ENCODE measurements at regions not wholly inside any gene's neighbourhood (a gene's known extent, or its start where the extent isn't known, plus 50 kb on each side); places are given as distances from the start of the nearest gene placed in this dataset.
"Not testable (repeated sequence)": the region's sequence is repeated elsewhere in the genome, so short reads cannot be mapped to it uniquely, and the experiment has no call there.

DNA sequence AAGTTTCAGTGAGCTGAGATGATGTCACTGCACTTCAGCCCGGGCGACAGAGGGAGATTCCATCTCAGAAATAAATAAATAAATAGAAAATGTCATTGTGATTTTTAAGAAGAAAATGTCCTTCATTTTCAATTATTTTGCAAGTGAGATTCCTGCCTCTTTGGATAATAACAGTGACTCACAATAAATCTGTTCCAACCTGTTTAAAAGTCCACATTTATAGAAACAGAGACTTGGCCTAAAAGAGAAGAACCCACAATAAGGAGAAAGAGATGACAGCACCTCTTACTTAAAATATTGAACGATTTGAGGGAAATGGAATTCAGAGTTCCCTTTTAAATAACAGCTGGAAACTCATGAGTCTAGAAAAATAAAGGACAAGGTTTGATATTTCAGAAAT is 373.4 kb upstream of the NOX3 start:
- DNase-seq (ENCODE audit: extremely low read depth in 1 of 2, low read depth in 1 of 2): no peak

DNA sequence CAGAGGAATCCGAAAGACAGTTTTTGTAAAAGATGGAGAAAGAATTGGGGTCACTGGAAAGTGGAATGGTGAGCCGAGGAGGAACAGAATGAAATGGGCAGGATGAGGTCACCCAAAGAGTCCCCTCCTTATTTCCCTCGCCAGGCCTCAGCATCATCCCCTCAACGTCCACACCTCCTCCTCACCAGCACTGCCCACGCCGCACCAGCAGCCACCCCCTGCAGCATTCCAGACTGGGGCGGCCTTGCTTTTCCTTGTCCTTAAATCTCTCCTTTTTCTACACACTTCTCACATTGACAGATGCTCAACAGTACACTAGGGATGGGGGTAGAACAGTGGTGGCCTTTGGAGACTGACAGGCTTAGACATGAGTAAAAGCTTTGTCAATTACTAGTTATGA is 363.1 kb upstream of the NOX3 start:
- DNase-seq (ENCODE audit: extremely low read depth in 1 of 2, low read depth in 1 of 2): no peak

DNA sequence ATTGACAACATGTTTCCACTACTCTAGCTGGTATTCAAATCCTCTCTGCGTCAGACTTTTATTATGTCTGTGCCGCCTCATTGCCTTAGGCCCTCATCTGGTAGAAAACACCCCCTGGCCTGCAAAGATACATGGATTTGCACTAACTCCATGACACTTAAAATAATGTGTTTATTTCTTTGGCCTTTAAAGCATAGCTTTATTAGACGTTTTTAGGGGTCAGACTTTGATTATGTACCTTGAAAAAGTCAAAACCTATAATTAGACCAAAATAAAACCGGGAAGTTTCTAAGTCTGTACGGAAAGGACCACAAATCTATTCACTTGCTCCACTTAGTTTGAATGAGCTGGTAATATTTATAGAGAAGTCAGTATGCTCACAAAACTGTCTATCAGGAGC is 357.9 kb upstream of the NOX3 start:
- DNase-seq (ENCODE audit: extremely low read depth in 1 of 2, low read depth in 1 of 2): no peak

DNA sequence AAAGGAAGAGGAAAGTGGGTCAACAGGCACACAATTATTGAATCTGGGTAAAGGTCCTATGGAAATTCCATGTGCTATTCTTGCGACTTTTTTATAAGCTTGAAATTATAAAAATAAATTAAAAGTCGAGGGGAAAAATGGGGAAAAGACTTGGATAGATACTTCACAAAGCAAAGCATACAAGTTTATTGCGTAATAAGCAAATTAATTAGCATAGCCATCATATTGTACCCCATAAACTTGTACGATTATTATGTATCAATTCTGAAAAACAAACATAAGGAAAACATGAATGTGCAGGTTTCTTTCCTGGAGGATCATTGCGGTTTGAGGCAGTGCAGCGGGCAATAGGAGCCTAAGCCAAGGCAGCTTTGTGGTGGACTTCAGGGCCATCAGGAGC is 351.6 kb upstream of the NOX3 start:
- no peak for DNase-seq (ENCODE audit: extremely low read depth in 1 of 2, low read depth in 1 of 2)

DNA sequence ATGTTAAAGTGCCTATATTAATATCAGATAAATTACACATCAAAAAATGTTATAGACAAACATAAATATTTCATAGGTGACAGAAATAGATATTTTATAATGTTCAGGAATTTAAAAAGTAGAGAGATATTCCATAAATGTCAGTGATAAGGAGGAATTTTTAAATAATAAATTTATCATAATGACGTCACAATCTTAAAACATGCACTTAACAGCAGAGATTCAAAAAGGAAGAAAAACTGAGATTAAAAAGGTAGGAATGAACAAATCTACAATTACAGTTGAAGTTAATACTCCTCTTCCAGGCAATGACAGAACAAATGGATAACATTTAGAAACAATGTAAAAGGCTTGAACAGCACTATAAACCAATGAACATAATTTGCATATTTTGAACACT is 345.4 kb upstream of the NOX3 start:
- DNase-seq (ENCODE audit: extremely low read depth in 1 of 2, low read depth in 1 of 2): no peak

DNA sequence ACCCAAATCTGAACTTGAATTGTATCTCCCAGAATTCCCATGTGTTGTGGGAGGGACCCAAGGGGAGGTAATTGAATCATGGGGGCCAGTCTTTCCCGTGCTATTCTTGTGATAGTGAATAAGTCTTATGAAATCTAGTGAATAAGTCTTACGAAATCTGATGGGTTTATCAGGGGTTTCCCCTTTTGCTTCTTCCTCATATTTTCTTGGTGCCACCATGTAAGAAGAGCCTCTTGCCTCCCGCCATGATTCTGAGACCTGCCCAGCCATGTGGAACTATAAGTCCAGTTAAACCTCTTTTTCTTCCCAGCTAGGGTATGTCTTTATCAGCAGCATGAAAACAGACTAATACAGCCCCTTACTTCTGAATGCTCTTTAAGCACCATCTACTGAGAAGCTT is 343.2 kb upstream of the NOX3 start:
- not testable (repeated sequence) for DNase-seq (ENCODE audit: extremely low read depth in 1 of 2, low read depth in 1 of 2)

DNA sequence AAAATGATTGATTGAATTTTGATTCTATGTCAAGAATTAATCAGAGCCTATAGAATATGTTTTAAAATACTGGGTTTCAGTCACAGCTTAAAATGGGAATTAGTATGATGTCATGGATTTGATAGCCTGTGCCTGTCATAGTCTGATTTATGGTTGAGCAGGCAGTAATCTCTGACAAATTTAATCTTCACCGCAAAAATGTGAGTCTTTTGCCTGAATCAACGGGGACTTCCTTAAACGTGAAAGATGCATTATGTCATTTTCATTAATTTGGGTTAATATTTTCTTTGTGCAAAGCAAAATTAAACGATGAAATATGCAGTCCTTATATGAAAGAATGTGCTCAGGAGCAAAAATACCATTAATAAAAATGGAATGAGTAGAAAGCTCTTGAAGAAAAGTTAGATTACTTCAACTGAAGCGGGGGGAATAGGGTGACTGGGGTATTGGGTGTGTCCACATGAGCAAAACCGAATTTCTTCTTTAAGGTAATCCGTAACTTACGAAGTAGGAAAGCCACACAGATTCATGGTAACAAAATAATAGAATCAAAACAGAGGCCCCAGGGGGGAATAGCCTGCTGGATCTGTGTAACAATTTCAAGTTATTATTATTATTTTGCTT is 339.6 kb upstream of the NOX3 start:
- DNase-seq (ENCODE audit: extremely low read depth in 1 of 2, low read depth in 1 of 2): no peak

DNA sequence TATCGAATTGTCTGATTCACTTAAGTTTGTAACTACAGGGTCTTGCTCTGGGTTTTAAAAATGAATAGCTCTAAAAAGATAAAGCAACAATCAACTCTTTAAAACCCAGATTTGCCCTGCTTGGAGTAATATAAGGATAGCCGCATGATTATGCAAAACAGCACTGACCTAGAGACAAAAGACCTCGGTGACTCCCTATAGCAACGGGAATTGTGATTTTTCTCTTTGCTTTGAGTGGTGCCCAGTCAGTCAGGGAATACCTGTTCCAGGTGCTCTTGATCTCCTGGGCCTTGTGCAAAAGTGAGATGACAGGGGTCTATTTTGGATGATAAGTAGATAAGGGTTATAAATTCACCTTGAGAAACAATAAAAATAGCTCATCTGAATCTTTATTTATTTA is 336.3 kb upstream of the NOX3 start:
- no peak for DNase-seq (ENCODE audit: extremely low read depth in 1 of 2, low read depth in 1 of 2)

DNA sequence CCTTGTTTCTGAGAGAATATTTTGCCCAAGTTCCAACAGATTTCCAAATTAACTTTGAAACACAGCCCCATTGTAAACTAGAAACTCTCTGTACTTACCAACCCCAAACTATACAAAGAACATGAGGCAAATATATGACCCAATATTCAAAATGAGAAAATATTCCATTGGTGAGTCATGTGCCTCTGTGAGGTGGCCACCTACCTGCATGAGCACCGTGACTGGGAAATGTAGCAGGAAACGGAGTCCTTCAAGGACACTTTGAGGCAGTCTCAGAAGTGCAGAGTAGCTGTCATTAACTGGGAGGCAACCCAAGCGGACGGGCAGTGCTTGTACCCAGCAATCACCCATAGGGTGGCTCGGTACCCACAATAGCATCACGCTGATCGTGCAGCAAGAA is 335.5 kb upstream of the NOX3 start:
- DNase-seq (ENCODE audit: extremely low read depth in 1 of 2, low read depth in 1 of 2): no peak

DNA sequence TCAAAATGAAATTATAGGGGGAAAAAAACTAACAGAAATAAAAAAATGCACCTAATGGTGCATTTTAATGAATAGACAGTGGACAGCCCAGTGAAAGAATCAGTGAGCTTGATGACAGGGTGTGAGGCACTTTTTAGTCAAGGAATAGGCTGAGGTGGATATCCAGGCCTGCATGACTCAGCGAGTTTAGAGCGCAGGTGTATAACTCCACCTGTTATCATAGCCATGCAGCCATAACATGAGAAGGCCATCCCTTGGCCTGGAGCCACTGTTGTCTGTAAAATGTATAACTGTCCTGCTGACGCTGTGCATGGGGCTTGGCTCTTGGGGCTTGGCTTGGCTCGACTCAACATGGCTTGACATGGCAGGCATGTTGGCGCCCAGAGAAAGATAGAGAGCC is 331.5 kb upstream of the NOX3 start:
- no peak for DNase-seq (ENCODE audit: extremely low read depth in 1 of 2, low read depth in 1 of 2)

DNA sequence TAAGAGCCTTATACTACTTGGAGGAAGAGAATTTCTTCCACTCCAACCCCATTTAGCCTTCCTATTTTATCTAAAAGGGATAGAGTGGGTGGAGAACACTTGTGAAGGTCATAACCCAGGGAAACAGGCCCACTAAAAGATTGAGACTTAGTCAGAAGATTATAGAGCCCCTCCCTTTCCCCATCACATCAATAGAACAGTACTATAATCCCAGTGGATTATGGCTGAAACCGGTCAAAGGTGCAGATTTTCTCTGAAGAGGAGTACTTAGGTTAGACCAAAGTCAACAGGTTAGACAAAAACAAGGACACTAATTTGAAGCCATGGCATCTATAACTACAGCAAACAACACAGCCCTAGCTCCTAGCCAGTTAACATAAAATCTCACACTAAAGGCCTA is 330.9 kb upstream of the NOX3 start:
- DNase-seq (ENCODE audit: extremely low read depth in 1 of 2, low read depth in 1 of 2): no peak

DNA sequence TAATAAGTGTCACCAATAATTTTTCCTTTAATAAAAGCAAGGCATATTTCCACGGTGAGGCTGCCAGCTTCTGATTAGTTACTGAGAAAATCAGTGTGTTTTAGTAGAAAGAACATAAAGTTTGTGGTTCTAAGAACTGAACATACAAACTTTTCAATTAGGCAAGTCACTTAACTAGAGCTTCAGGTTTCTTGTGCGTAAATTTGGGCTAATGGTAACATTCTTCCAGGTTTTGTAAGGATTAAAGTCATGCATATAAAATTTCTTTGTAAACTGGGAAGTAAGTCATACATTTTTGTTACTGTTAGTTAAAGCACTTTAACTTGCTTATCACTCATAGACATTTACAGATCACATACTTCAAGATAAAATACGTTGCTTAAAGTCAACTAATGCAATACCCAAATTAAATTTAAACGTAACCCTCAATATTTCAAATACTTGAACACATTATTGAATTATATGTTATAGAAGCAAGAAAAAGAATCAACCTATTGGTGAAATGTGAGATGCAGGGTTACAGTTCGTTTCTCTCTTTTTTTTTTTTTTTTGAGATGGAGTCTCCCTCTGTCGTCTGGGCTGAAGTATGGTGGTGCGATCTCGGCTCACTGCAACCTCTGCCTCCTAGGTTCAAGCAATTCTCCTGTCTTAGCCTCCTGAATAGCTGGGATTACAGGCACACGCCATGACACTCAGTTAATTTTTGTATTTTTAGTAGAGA is 327.3 kb upstream of the NOX3 start:
- no peak for DNase-seq (ENCODE audit: extremely low read depth in 1 of 2, low read depth in 1 of 2)

DNA sequence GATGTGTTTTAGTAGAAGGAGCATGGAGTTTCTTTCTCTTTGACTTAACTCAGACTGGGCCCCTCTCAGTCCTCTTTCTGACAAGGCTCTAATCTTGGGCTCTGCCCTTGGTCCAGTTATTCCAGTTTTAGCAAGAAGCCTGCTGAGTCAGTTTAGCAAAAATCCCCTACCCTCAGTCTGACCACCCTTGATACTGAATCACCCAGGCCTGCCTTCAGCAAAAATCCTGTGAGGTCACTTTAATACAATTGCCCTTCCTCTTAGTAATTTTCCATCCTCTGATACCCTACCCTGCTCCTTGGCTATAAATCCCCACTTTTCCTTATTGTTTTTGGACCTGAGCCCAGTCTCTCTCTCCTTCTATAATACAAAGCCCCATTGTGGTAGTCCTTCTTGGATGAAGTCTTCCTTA is 326.7 kb upstream of the NOX3 start:
- no peak for DNase-seq (ENCODE audit: extremely low read depth in 1 of 2, low read depth in 1 of 2)

DNA sequence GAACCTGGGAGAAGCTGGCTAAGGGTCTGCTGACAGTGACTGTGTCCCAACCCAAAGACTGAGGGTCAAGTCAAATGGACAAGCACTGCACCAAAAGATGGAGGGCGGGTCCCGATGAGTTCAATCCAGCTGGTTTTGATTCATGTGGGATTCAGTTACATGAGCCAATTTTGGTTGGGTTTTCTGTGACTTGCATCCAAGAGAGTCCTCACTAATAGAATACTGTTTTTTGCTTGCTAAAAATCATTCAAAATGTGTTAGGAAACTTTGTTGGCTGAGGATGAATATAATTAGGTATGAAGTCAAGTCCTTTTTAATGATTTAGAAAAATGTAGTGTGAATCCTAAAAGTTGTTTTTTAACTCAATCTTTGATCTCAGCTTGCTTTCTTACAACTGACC is 323.8 kb upstream of the NOX3 start:
- no peak for DNase-seq (ENCODE audit: extremely low read depth in 1 of 2, low read depth in 1 of 2)

DNA sequence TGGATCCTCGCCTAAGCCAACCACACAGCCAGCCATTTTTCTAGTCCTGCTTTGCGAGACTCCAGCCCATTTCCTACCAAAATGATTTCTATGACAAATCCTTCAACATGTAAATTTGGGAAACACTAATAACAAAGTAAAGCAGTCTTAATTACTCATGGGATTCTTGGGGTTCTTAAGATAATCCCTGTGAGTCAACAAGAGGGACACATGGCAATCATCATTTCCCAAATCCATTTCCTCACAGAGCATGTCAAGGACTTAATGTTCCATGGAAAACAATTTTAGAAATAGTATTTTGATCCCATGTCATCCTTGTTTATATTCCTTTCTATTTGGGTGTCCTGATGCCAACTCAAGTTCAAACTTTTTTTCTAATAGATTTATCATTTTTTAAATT is 322.7 kb upstream of the NOX3 start:
- DNase-seq (ENCODE audit: extremely low read depth in 1 of 2, low read depth in 1 of 2): no peak

DNA sequence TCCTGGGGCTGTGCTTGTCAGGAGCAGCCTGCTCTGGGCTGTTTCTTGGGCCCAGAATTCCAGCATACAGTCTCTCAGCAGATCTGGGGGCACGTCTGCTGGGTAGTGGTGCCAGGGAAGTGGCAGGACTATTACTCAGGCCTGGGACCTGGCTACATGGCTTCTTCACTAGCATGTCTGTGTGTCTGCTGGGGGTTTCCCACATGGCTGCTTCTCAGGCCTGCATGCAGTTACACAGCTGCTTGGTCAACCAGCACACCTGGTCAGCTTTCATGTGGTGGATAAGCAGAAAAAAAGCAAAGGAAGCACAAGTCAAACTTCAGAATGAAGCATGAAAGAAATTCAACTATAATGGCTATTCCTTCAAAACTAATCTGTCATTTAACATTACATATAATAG is 316.2 kb upstream of the NOX3 start:
- no peak for DNase-seq (ENCODE audit: extremely low read depth in 1 of 2, low read depth in 1 of 2)

DNA sequence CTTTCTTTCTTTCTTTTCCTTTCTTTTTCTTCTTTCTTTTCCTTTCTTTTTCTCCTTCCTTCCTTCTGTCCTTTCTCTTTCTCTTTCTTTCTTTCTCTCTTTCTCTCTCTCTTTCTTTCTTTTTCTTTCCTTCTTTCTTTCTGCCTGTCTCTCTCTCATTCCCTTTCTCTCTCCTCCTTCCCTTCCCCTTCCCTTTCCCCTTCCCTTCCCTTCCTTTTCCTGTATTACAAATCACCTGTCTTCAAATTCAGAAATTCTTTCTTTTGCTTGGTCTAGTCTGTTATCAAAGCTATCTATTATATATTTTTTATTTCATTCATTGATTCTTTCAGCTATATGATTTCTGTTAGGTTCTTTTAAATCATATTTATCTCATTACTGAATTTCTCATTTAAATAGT is 315.2 kb upstream of the NOX3 start:
- no peak for DNase-seq (ENCODE audit: extremely low read depth in 1 of 2, low read depth in 1 of 2)

DNA sequence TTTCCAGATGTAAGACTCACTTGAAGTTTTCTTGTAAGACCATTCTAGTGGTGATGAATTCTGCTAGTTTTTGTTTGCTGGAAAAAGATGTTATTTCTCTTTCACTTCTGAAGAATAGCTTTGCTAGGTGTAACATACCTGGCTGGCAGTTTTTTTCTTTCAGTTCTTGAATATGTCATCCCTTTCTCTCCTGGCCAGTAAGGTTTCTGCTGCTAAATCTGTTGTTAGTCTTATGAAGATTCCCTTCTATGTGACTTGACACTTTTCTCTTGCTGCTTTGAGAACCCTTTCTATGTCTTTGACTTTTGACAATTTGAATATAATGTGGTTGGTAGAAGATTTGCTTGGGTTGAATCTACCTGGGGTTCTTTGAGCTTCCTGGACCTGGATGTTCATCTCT is 314.7 kb upstream of the NOX3 start:
- DNase-seq (ENCODE audit: extremely low read depth in 1 of 2, low read depth in 1 of 2): no peak

DNA sequence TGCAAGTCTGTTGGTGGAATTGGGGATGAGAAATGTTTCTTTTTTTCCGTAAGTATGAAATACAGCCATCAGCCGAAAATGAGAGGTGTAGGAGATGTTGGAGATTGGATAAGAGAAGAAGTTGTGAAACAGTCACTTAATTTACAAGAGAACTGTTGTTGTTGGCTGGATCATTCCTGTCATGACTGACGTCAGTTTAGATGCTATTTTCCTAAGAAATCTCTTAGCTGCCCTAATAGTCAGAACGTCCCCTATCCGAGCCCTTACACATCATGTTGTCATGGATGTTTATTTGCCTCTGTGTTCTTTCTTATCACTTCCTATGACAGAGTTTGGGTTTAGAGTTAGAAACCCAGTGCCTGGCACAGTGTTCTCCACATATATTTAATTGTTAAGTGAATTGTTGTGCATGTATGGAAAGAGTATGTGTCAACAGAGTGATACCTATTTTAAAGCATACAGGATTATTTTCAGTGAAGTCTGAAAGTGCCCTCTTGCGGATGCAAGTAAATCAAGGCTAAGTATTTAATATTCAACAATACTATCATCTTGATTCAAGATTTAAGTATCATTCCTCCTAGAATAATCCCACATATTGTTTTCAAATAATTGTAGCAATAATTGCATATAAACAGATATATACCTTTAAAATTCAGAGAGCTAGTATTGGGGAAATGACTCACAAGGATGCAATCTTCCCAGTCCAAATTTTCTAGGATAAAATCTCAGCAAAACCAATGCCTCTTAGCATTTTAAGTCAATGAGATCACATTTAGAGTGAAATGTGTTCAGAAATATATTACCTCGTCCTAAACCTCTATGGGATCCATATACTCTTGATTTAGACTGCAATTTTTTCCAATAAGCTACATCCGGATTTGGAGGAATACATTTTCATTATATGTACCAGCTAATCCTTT is 309.9 kb upstream of the NOX3 start:
- DNase-seq (ENCODE audit: extremely low read depth in 1 of 2, low read depth in 1 of 2): no peak

DNA sequence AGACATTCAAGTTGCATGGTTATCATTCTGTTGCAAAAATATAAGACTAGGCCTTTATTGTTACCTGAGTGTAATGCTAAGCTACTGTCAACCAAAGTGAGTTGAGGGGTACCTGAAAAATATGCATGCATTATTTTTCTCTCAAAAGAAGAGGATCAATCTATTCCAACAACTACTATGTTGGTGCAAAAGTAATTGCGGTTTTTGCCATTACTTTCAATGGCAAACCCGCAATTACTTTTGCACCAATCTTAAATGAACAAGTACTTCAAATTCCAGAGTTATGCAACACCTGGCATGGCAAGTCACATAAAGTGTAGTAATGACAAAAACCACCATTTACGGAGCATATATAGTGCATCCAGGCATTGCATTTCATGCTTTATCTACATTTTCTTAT is 307.0 kb upstream of the NOX3 start:
- no peak for DNase-seq (ENCODE audit: extremely low read depth in 1 of 2, low read depth in 1 of 2)

DNA sequence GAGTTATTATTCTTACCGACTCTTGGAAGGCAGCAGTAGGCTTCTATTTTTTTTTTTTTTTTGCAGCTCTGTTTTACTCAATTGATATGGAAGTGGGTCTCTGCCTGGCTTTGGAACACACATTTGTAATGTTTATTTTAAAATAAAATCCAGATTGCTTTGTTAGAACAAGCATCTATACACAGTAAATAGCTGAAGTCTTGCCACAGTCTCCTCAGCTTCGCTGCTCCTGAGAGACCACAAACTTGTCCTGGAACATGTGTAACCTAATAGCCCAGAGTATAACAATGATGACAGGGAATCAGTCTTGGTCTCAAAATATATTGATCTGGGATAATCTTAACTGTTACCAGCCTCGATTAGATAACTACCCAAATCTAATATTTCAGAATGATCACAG is 299.8 kb upstream of the NOX3 start:
- no peak for DNase-seq (ENCODE audit: extremely low read depth in 1 of 2, low read depth in 1 of 2)

DNA sequence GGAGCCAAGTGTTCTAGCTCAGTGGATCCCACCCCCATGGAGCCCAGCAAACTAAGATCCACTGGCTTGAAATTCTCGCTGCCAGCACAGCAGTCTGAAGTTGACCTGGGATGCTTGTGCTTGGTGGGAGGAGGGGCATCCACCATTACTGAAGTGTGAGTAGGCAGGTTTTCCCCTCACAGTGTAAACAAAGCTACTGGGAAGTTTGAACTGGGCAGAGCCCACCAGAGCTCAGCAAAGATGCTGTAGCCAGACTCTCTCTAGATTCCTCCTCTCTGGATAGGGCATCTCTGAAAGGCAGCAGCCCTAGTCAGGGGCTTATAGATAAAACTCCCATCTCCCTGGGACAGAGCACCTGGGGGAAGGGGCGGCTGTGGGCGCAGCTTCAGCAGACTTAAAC is 293.1 kb upstream of the NOX3 start:
- not testable (repeated sequence) for DNase-seq (ENCODE audit: extremely low read depth in 1 of 2, low read depth in 1 of 2)
